ENCODE measurements at regions not wholly inside any gene's neighbourhood (a gene's known extent, or its start where the extent isn't known, plus 50 kb on each side); places are given as distances from the start of the nearest gene placed in this dataset.

- TF ChIP-seq PHF8 (conservative IDR thresholded peaks at IDR 0.05; ENCODE audit: low read depth, low read length): no peak
- no peak for TF ChIP-seq CHD1 (IDR thresholded peaks at IDR 0.05; ENCODE audit: low read depth, low read length)
- TF ChIP-seq, protein P1, sequence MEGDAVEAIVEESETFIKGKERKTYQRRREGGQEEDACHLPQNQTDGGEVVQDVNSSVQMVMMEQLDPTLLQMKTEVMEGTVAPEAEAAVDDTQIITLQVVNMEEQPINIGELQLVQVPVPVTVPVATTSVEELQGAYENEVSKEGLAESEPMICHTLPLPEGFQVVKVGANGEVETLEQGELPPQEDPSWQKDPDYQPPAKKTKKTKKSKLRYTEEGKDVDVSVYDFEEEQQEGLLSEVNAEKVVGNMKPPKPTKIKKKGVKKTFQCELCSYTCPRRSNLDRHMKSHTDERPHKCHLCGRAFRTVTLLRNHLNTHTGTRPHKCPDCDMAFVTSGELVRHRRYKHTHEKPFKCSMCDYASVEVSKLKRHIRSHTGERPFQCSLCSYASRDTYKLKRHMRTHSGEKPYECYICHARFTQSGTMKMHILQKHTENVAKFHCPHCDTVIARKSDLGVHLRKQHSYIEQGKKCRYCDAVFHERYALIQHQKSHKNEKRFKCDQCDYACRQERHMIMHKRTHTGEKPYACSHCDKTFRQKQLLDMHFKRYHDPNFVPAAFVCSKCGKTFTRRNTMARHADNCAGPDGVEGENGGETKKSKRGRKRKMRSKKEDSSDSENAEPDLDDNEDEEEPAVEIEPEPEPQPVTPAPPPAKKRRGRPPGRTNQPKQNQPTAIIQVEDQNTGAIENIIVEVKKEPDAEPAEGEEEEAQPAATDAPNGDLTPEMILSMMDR (IDR thresholded peaks at IDR 0.05; ENCODE audit: control extremely low read depth in 1 of 3, insufficient read depth in 1 of 3, low read depth in 1 of 3, low read length in 3 of 3): no peak
- no peak for TF ChIP-seq GABPA (IDR thresholded peaks at IDR 0.05; ENCODE audit: borderline replicate concordance, insufficient read depth, low read length)
- TF ChIP-seq BACH1 (IDR thresholded peaks at IDR 0.05; ENCODE audit: low read length): no peak
- no peak for TF ChIP-seq CBX8 (IDR thresholded peaks at IDR 0.05; ENCODE audit: borderline replicate concordance, low read depth, low read length)
- TF ChIP-seq SP1 (IDR thresholded peaks at IDR 0.05; ENCODE audit: low read depth, low read length): no peak
- TF ChIP-seq ZNF274 (IDR thresholded peaks at IDR 0.05; ENCODE audit: borderline replicate concordance, extremely low read depth, low read length): no peak
Measured at GRCh38 chr15:47384341-47384740, 333.0 kb upstream of the SEMA6D start (continued).

Measured in H1 (cell line).